GM12874 (cell line): ENCODE measurements at regions not wholly inside any gene's neighbourhood (a gene's known extent, or its start where the extent isn't known, plus 50 kb on each side); places are given as distances from the start of the nearest gene placed in this dataset.

ENCODE experiments used
- TF ChIP-seq, protein P1 (sequence below): IDR thresholded peaks from 2 replicates; pipeline ENCODE4 v1.5.1; 2011; ENCODE audit warnings: low read depth, mild to moderate bottlenecking, control low read depth, low read length, moderate library complexity; ENCODE audit not compliant: insufficient read depth

DNA sequence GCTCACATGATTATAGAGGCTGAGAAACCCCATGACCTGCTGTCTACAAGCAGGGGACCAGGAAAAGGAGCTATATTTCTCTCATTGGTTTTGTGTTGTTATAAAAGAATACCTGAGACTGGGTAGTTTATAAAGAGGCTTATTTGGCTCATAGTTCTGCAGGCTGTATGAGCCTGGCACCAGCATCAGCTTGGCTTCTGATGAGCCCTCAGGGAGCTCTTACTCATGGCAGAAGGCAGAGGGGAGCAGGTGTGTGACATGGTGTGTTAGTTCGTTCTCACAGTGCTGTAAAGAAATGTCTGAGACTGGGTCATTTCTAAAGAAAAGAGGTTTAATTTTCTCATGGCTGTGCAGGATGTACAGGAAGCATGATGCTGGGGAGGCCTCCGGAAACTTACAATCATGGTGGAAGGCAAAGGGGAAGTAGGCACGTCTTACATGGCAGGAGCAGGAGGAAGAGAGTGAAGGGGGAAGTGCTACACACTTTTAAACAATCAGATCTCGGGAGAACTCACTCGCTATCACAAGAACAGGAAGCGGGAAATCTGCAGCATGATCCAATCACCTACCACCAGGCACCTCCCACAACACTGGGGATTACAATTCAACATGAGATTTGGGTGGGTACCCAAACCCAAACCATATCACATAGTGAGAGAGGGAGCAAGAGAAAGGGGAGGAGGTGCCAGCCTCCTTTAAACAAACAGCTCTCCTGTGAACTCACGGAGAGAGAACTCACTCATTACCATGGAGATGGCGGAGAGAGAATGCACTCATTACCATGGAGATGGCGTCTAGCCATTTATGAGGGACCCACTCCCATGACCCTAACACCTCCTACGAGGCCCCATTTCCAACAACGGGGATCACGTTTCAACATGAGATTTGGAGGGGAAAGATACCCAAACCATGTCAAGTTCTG lies 133.4 kb downstream of the JCAD start:
- TF ChIP-seq, protein P1, sequence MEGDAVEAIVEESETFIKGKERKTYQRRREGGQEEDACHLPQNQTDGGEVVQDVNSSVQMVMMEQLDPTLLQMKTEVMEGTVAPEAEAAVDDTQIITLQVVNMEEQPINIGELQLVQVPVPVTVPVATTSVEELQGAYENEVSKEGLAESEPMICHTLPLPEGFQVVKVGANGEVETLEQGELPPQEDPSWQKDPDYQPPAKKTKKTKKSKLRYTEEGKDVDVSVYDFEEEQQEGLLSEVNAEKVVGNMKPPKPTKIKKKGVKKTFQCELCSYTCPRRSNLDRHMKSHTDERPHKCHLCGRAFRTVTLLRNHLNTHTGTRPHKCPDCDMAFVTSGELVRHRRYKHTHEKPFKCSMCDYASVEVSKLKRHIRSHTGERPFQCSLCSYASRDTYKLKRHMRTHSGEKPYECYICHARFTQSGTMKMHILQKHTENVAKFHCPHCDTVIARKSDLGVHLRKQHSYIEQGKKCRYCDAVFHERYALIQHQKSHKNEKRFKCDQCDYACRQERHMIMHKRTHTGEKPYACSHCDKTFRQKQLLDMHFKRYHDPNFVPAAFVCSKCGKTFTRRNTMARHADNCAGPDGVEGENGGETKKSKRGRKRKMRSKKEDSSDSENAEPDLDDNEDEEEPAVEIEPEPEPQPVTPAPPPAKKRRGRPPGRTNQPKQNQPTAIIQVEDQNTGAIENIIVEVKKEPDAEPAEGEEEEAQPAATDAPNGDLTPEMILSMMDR: no peak

DNA sequence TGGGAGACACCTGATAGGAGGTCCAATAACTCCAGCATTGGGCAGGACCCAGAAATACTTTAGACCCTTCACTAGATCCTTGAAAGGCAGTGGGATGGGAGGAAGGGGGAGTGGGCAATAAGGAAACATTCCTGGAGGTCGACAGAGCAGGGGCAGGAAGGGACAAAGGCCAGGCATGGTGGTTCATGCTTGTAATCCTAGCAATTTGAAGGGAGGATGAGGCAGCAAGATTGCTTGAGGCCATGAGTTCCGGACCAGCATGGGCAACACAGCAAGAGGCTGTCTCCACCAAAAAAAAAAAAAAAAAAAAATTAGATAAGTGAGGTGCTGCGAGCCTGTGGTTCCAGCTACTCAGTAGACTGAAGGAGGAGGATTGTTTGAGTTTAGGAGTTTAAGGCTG lies 134.9 kb downstream of the JCAD start:
- TF ChIP-seq, protein P1: no peak

DNA sequence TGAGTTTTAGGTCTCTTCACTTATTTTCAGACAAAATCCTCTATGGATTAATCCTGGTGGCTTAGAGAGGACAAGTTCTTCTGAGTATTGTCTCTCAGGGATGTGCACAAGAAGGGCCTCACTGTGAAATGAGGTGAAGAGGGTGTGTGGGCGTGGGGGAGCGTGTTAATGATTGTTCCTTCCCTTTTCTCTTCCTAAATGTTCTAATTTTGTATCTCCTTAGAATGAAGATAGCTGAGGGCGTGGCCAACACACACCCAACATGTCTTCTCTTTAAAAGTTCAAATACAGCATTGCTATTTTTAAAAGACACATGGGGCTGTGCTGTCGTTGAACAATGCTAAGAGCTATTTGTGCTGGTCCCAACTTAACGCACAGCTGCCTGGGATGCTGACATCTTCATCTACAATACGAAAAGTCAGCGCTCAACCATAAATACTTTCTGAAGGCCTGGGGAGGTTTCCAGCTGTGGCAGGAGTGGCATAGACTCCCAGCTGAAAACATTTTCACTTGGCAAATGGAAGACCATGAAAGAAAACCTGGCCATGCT lies 135.9 kb downstream of the JCAD start:
- TF ChIP-seq, protein P1: no peak

DNA sequence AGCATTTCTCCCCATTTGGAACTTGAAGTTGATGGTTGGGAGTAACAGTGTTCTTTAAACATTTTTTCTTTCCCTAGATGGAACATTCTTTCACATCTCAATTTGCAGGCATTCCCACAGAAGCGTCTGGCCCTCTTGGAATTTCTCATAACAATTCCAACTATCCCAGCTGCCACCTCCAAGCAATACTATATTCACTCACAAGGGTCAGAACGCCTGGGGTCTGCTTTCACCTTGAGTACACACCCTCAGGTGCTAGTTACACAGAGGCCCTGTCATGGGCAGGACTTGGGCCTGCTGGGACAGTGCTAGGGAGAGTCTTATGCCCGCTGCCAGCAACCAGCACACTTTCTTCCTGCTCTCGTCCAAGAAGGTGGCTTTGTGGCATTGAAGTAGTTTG lies 136.5 kb downstream of the JCAD start:
- TF ChIP-seq, protein P1: no peak

DNA sequence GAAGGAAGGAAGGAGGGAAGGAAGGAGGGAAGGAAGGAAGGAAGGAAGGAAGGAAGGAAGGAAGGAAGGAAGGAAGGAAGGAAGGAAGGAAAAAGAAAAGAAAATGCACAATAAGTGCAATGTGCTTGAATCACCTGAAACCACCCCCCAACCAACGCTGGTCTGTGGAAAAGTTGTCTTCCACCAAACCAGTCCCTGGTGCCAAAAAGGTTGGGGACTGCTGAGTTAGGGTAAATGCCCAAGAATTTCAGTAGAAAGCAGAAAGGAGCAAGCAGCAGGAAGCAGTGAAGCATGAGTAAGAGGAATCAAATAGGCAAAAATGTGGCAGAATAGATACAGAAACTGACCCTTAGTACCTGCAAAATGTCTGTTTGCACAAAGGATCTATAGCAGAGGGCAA lies 137.2 kb downstream of the JCAD start:
- TF ChIP-seq, protein P1: no peak

DNA sequence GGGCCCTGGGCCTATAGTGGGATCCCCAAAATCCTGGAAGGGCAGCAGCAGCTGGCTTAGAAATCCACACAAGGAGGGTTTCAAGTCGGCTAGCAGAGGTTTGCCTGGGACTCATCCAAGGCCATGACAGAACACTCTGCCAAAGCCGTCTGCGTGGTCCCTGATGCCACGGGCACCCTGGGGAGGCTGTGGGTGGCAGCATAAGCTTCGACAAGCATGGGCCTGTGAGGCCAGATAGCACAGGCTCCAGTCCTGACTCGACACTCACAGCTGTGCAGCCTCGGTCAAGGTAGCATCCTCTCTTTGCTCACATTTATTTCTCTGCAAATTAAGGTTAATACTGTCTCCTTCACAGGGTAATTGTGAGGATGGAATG lies 138.3 kb downstream of the JCAD start:
- TF ChIP-seq, protein P1: no peak

DNA sequence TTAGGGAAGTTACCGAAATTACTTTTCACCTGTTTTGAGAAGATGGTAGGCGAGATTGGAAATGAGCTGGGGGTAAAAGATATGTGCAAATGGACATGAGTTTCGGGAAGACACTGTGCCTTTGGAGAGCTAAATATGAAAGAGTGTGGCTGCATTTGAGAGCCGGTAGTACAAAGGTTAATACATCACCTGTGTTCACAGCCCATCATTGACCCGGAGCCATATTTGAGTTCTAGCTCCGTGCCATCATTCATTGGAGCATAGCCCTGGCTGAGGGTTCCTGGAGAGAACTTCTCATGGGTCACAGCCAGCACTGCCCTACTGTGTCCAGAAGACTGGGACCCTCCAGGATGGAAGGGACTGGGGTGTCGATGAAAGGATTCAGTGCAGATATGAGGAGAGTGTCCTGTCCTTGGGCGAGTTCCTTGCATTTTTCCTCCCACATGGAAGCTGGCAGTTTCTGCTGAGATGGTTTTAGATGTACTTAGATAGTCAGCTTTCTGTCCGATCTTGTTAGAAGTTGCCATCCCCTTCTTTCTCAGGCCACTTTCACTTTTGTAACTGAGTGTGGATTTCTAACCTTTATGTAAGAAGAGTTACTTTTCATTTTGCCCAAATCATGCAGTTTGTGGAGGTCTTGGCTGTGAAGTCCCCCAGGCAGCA lies 138.8 kb downstream of the JCAD start:
- TF ChIP-seq, protein P1: no peak
